AG04449 (cell line): ENCODE measurements at regions not wholly inside any gene's neighbourhood (a gene's known extent, or its start where the extent isn't known, plus 50 kb on each side); places are given as distances from the start of the nearest gene placed in this dataset.

Source experiments
- CTCF ChIA-PET: fragments of 350-600 bp; formaldehyde crosslinking; extraction: SDS; loops from one replicate; lab custom pipeline; 2021; ENCODE audit warnings: antibody characterized with exemption; lab: Yijun Ruan, JAX
- POLR2A ChIA-PET: fragments of 400-600, 350-600 bp; formaldehyde crosslinking; extraction: SDS; loops from one replicate; lab custom pipeline; 2020; ENCODE audit warnings: antibody characterized with exemption, inconsistent platforms; lab: Yijun Ruan, JAX
- DNase-seq: peaks from one replicate; pipeline ENCODE4 v3.0.0-alpha.2; 2010; ENCODE audit warnings: low read depth, low spot score
- H3K4me3 ChIP-seq: 2 replicates; pipeline ENCODE4 v1.5.1; 2011; ENCODE audit warnings: low read depth, mild to moderate bottlenecking, control low read depth, low read length
- CTCF ChIP-seq: IDR thresholded peaks from one replicate; pipeline ENCODE4 v1.5.1; 2011; ENCODE audit warnings: mild to moderate bottlenecking, moderate library complexity, low read length, control low read depth, inconsistent platforms; ENCODE audit not compliant: insufficient read depth; ENCODE audit errors: missing control alignments

DNA sequence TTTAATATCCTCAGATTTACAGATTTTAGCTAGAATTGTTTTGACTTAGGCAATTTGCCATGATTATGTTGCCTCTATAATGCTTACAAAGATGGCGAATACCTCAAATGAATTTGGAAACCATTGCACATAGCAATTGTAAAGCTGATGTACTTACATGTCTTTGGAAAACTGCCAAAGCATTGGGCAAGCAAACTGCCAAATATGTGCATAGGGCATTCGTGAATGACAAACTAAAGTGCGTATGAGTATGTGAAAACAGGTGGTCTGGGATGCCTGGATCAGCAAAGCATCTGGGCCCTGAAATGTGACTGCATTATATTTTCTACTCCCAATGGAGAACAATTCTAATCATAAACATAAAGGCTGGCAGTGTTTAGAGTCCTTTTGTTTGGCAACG is 445.3 kb upstream of the ROBO1 start:
- ChIA-PET POLR2A (no interaction called here), CTCF (no interaction called here)
- no peak for DNase-seq
- H3K4me3 ChIP-seq = no peak overlapping the region
- no peak for TF ChIP-seq CTCF

DNA sequence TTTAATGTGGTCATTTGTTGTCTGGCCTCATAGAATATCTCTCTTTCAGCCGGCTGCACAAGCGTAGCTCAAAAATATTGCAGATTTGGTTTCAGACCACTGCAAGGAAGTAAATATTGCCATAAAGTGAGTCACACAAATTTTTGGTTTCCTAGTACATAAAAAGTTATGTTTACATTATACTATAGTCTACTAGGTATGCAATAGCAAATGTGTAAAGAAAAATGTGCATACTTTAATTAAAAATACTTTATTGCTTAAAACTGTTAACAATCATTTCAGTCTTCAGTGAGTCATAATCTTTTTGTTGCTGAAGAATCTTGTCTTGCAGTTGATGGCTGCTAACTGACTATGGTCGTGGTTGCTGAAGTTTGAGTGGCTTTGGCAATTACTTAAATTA is 425.1 kb upstream of the ROBO1 start:
- TF ChIP-seq CTCF = no peak
- POLR2A ChIA-PET = no interaction called here
- DNase-seq = no peak
- CTCF ChIA-PET = no interaction called here
- no peak overlapping the region for H3K4me3 ChIP-seq

- CTCF ChIA-PET = no interaction called here
- POLR2A ChIA-PET = no interaction called here
- no peak for TF ChIP-seq CTCF
- peak; percentile 2 for DNase-seq
- H3K4me3 ChIP-seq = no peak overlapping the region
These were observed 422.3 kb upstream of the ROBO1 start for GRCh38 chr3:80190051-80190450.

GRCh38 chr3:80187981-80188380 is 420.2 kb upstream of the ROBO1 start:
- CTCF ChIA-PET = no interaction called here
- no peak for DNase-seq
- POLR2A ChIA-PET = no interaction called here
- H3K4me3 ChIP-seq = no peak overlapping the region
- no peak for TF ChIP-seq CTCF

- ChIA-PET CTCF (no interaction called here), POLR2A (no interaction called here)
- DNase-seq = no peak
- no peak for TF ChIP-seq CTCF
- H3K4me3 ChIP-seq = no peak overlapping the region
These were observed 392.2 kb upstream of the ROBO1 start for GRCh38 chr3:80159990-80160506.

DNA sequence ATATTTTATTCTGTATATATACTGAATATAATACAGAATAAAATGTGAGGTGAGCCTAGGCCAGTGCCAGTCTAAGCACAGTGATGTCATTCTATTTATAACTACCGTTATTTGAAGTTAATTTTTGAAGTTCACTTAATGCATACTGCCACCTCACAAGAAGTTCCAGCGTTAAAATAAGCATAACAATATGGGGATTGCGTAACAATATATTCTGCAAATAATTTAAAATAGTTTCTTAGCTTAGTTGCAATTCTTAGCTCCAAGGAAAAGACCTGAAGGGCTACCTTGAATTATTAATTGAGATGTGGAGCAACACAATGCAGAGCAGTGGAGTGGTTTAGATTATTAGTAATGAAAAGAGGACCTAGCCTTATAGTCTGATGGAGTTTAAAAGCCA is 390.5 kb upstream of the ROBO1 start:
- POLR2A ChIA-PET = no interaction called here
- no peak for DNase-seq
- H3K4me3 ChIP-seq = no peak overlapping the region
- TF ChIP-seq CTCF = no peak
- CTCF ChIA-PET = no interaction called here

- no peak for DNase-seq
- TF ChIP-seq CTCF = no peak
- CTCF ChIA-PET = no interaction called here
- POLR2A ChIA-PET = no interaction called here
- no peak overlapping the region for H3K4me3 ChIP-seq
These were observed 389.7 kb upstream of the ROBO1 start for GRCh38 chr3:80157546-80157945.
